Ishikawa (cell line): ENCODE measurements at regions not wholly inside any gene's neighbourhood (a gene's known extent, or its start where the extent isn't known, plus 50 kb on each side); places are given as distances from the start of the nearest gene placed in this dataset.

Experiments
- CEBPB ChIP-seq: IDR thresholded peaks from 2 replicates; pipeline ENCODE4 v1.6.1; 2012
- CREB1 ChIP-seq: IDR thresholded peaks from 2 replicates; pipeline ENCODE4 v1.6.1; 2012; ENCODE audit warnings: low read depth
- EGR1 ChIP-seq: IDR thresholded peaks from 2 replicates; pipeline ENCODE4 v1.6.1; 2012
- EP300 ChIP-seq: IDR thresholded peaks from 2 replicates; pipeline ENCODE4 v1.6.1; 2012; ENCODE audit warnings: borderline replicate concordance
- NFIC ChIP-seq: IDR thresholded peaks from 2 replicates; pipeline ENCODE4 v1.6.1; 2012
- RAD21 ChIP-seq: IDR thresholded peaks from 2 replicates; pipeline ENCODE4 v1.6.1; 2012; ENCODE audit warnings: low read depth
- TAF1 ChIP-seq: IDR thresholded peaks from 2 replicates; pipeline ENCODE4 v1.6.1; 2012; ENCODE audit warnings: low read depth, mild to moderate bottlenecking
- TCF12 ChIP-seq: IDR thresholded peaks from 2 replicates; pipeline ENCODE4 v1.6.1; 2012; ENCODE audit warnings: low read depth
- YY1 ChIP-seq: IDR thresholded peaks from 2 replicates; pipeline ENCODE4 v1.6.1; 2012; ENCODE audit warnings: low read depth
- ZBTB7A ChIP-seq: IDR thresholded peaks from 2 replicates; pipeline ENCODE4 v1.6.1; 2012; ENCODE audit warnings: low read depth
- TF ChIP-seq, protein P1 (sequence below): IDR thresholded peaks from 2 replicates; pipeline ENCODE4 v1.6.1; 2012; ENCODE audit warnings: low read depth, mild to moderate bottlenecking
- TF ChIP-seq, protein P2 (sequence below): IDR thresholded peaks from 2 replicates; pipeline ENCODE4 v1.6.1; 2012

DNA sequence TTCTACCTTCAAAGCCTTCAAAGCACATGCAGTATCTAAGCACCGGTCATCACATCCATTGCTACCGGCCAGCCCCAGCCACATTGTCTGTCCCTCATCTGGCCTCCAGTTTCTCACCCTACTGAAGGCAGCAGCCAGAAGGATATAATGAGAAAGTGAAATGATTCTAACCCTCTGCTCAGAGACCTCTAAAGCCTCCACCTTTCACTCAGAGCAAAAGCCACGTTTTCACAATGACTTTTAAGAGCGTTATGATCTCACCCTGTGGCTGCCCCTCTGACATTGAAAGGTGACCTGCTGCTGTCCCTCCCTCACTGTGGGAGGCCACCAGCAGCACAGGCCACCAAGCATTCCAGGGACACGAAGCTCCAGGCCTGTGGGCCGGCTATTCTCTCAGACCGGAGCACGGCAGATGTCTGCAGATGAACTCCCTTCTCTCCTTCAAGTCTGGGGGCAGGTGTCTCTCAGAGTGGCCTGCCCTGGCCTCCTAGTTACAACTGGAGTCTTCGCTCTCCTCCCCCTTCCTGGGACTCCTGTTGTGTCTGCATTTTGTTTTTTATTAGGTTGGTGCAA is 94.9 kb upstream of the EEPD1 start:
- TF ChIP-seq, protein P1, sequence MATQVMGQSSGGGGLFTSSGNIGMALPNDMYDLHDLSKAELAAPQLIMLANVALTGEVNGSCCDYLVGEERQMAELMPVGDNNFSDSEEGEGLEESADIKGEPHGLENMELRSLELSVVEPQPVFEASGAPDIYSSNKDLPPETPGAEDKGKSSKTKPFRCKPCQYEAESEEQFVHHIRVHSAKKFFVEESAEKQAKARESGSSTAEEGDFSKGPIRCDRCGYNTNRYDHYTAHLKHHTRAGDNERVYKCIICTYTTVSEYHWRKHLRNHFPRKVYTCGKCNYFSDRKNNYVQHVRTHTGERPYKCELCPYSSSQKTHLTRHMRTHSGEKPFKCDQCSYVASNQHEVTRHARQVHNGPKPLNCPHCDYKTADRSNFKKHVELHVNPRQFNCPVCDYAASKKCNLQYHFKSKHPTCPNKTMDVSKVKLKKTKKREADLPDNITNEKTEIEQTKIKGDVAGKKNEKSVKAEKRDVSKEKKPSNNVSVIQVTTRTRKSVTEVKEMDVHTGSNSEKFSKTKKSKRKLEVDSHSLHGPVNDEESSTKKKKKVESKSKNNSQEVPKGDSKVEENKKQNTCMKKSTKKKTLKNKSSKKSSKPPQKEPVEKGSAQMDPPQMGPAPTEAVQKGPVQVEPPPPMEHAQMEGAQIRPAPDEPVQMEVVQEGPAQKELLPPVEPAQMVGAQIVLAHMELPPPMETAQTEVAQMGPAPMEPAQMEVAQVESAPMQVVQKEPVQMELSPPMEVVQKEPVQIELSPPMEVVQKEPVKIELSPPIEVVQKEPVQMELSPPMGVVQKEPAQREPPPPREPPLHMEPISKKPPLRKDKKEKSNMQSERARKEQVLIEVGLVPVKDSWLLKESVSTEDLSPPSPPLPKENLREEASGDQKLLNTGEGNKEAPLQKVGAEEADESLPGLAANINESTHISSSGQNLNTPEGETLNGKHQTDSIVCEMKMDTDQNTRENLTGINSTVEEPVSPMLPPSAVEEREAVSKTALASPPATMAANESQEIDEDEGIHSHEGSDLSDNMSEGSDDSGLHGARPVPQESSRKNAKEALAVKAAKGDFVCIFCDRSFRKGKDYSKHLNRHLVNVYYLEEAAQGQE: no peak
- TF ChIP-seq ZBTB7A (no peak), EGR1 (no peak), NFIC (no peak), TCF12 (no peak), TAF1 (no peak), YY1 (no peak), CREB1 (no peak), CEBPB (no peak), EP300 (no peak), RAD21 (no peak)
- TF ChIP-seq, protein P2, sequence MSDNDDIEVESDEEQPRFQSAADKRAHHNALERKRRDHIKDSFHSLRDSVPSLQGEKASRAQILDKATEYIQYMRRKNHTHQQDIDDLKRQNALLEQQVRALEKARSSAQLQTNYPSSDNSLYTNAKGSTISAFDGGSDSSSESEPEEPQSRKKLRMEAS: no peak
